PC-9 (cell line): ENCODE measurements at regions not wholly inside any gene's neighbourhood (a gene's known extent, or its start where the extent isn't known, plus 50 kb on each side); places are given as distances from the start of the nearest gene placed in this dataset.

Source experiments
- CTCF ChIP-seq: fragments of 200-600 bp; sonication (generic); conservative IDR thresholded peaks from 2 replicates; pipeline ENCODE4 v1.6.1; 2017; ENCODE audit warnings: mixed run types, antibody characterized with exemption, mild to moderate bottlenecking, moderate library complexity
- EZH2 ChIP-seq: fragments of 200-600 bp; sonication (generic); IDR thresholded peaks from 2 replicates; pipeline ENCODE4 v1.8.0; 2017; ENCODE audit warnings: antibody characterized with exemption, low read depth

- TF ChIP-seq CTCF = no peak
- TF ChIP-seq EZH2 = no peak
Measured at GRCh38 chr16:54712866-54713265, 217.8 kb upstream of the IRX5 start.
